ENCODE measurements at regions not wholly inside any gene's neighbourhood (a gene's known extent, or its start where the extent isn't known, plus 50 kb on each side); places are given as distances from the start of the nearest gene placed in this dataset.

DNA sequence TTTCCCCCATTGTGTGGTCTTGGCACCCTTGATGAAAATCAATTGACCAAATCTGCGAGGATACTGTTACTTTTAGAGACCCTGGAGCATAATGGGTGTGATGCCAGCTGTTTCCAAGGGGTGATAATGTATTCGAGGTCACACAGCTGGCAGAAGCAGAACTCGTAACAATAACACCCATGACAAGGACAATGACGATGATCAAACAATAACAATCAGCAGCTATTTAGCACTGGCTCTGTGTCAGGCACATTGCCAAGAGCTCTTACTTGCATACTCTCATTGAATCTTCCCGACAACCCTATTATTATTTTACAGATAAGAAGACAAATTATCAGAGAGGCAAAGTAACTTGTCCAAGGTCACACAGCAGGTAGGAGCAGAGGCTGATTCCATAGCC lies 223.7 kb upstream of the MSX2 start:
- Histone ChIP-seq H4K20me1 (ENCODE audit: insufficient read depth, low read length, poor library complexity, severe bottlenecking) (no peaks in the 10 kb centered on the region), H3K9me2 (replicated peaks; ENCODE audit: low read depth, low read length) (no peaks in the 10 kb centered on the region), H3K4me1 (ENCODE audit: insufficient read depth, low read length, poor library complexity, severe bottlenecking) (peaks cover 9% of the 10 kb centered on the region), H3K79me2 (ENCODE audit: insufficient read depth, low read length) (no peaks in the 10 kb centered on the region), H2AFZ (ENCODE audit: low read length) (no peak overlapping the region), H3K27me3 (ENCODE audit: insufficient read depth, low read length, poor library complexity, severe bottlenecking) (no peaks in the 10 kb centered on the region), H3K4me2 (ENCODE audit: low read depth, low read length, poor library complexity, severe bottlenecking) (no peak overlapping the region), H3K4me3 (ENCODE audit: low read length, poor library complexity, severe bottlenecking) (no peak overlapping the region), H3K9me3 (ENCODE audit: insufficient read depth, low read depth, low read length) (no peaks in the 10 kb centered on the region), H3F3A (ENCODE audit: low read depth) (no peaks in the 10 kb centered on the region), H3K36me3 (ENCODE audit: insufficient read depth, low read length) (no peaks in the 10 kb centered on the region), H3K9ac (ENCODE audit: low read depth, low read length, poor library complexity, severe bottlenecking) (no peak overlapping the region)
- TF ChIP-seq, protein P1, sequence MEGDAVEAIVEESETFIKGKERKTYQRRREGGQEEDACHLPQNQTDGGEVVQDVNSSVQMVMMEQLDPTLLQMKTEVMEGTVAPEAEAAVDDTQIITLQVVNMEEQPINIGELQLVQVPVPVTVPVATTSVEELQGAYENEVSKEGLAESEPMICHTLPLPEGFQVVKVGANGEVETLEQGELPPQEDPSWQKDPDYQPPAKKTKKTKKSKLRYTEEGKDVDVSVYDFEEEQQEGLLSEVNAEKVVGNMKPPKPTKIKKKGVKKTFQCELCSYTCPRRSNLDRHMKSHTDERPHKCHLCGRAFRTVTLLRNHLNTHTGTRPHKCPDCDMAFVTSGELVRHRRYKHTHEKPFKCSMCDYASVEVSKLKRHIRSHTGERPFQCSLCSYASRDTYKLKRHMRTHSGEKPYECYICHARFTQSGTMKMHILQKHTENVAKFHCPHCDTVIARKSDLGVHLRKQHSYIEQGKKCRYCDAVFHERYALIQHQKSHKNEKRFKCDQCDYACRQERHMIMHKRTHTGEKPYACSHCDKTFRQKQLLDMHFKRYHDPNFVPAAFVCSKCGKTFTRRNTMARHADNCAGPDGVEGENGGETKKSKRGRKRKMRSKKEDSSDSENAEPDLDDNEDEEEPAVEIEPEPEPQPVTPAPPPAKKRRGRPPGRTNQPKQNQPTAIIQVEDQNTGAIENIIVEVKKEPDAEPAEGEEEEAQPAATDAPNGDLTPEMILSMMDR (conservative IDR thresholded peaks at IDR 0.05; ENCODE audit: low read length) = no peak
- no peak for TF ChIP-seq EZH2phosphoT487 (IDR thresholded peaks at IDR 0.05; ENCODE audit: borderline replicate concordance)

DNA sequence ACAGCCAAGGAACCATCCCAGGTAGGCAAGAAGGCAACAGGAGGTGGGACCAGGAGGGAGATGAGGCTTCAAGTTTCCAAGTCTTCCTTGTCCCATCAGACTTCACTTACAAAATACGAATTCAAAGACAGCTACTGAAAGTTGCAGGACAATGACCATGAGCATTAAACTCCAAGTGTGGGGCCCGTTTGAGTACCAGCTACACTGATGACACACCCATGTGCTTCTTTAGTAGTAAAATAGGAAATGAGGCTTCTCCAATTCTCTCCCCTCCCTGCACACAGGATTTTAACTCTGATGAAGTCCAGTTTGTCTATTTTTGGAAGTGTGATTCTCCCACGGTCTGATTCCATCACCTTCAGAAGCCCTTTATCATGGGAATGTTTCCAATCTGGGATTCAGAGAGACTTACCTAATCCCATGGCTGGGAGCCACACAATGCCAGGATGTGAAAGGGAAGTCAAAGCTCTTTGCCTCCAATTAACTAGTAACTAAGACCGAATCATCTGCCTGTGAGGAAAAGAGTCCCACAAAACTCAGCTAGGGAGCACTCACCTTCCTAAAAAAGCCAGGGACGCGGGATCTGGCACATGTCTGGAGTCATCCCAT lies 222.8 kb upstream of the MSX2 start:
- Histone ChIP-seq H3K79me2 (ENCODE audit: insufficient read depth, low read length) (no peaks in the 10 kb centered on the region), H3K9me3 (ENCODE audit: insufficient read depth, low read depth, low read length) (no peaks in the 10 kb centered on the region), H2AFZ (ENCODE audit: low read length) (no peak overlapping the region), H3K4me2 (ENCODE audit: low read depth, low read length, poor library complexity, severe bottlenecking) (no peak overlapping the region), H3K36me3 (ENCODE audit: insufficient read depth, low read length) (no peaks in the 10 kb centered on the region), H4K20me1 (ENCODE audit: insufficient read depth, low read length, poor library complexity, severe bottlenecking) (no peaks in the 10 kb centered on the region), H3K4me3 (ENCODE audit: low read length, poor library complexity, severe bottlenecking) (no peak overlapping the region), H3K9me2 (replicated peaks; ENCODE audit: low read depth, low read length) (no peaks in the 10 kb centered on the region), H3K9ac (ENCODE audit: low read depth, low read length, poor library complexity, severe bottlenecking) (no peak overlapping the region), H3F3A (ENCODE audit: low read depth) (no peaks in the 10 kb centered on the region), H3K4me1 (ENCODE audit: insufficient read depth, low read length, poor library complexity, severe bottlenecking) (peaks cover 9% of the 10 kb centered on the region), H3K27me3 (ENCODE audit: insufficient read depth, low read length, poor library complexity, severe bottlenecking) (no peaks in the 10 kb centered on the region)
- no peak for TF ChIP-seq EZH2phosphoT487 (IDR thresholded peaks at IDR 0.05; ENCODE audit: borderline replicate concordance)
- TF ChIP-seq, protein P1 (conservative IDR thresholded peaks at IDR 0.05; ENCODE audit: low read length) = no peak

DNA sequence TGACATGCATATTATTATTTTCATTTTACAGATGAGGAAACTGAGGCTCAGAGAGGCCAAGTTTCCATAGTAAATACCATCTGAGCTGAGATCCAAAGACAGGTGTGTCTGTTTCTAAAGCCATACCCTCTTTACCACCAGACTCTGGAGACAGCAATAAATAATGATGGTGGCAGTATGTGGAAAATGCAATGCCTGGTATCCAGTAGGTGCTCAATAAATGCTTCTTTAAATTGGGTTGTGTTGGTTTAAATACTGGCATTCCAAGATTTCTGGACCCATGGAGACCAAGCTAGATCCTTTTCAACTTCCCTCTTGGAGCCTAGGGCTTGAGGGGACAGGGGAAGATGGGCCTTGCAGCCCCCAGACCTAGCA lies 221.3 kb upstream of the MSX2 start:
- H3K4me3 ChIP-seq (ENCODE audit: low read length, poor library complexity, severe bottlenecking) = no peak overlapping the region
- peaks cover 9% of the 10 kb centered on the region for H3K4me1 ChIP-seq (ENCODE audit: insufficient read depth, low read length, poor library complexity, severe bottlenecking)
- no peak overlapping the region for H3K9ac ChIP-seq (ENCODE audit: low read depth, low read length, poor library complexity, severe bottlenecking)
- H3K27me3 ChIP-seq (ENCODE audit: insufficient read depth, low read length, poor library complexity, severe bottlenecking) = no peaks in the 10 kb centered on the region
- H3K4me2 ChIP-seq (ENCODE audit: low read depth, low read length, poor library complexity, severe bottlenecking) = no peak overlapping the region
- no peaks in the 10 kb centered on the region for H3K36me3 ChIP-seq (ENCODE audit: insufficient read depth, low read length)
- H2AFZ ChIP-seq (ENCODE audit: low read length) = no peak overlapping the region
- no peaks in the 10 kb centered on the region for H3K9me2 ChIP-seq (replicated peaks; ENCODE audit: low read depth, low read length)
- no peaks in the 10 kb centered on the region for H3F3A ChIP-seq (ENCODE audit: low read depth)
- TF ChIP-seq, protein P1 (conservative IDR thresholded peaks at IDR 0.05; ENCODE audit: low read length) = no peak
- no peak for TF ChIP-seq EZH2phosphoT487 (IDR thresholded peaks at IDR 0.05; ENCODE audit: borderline replicate concordance)
- H3K9me3 ChIP-seq (ENCODE audit: insufficient read depth, low read depth, low read length) = no peaks in the 10 kb centered on the region
- no peaks in the 10 kb centered on the region for H4K20me1 ChIP-seq (ENCODE audit: insufficient read depth, low read length, poor library complexity, severe bottlenecking)
- H3K79me2 ChIP-seq (ENCODE audit: insufficient read depth, low read length) = no peaks in the 10 kb centered on the region

Data from Loucy (cell line).